Stromal cell of bone marrow (primary cell): ENCODE measurements at regions not wholly inside any gene's neighbourhood (a gene's known extent, or its start where the extent isn't known, plus 50 kb on each side); places are given as distances from the start of the nearest gene placed in this dataset.
"Not testable (repeated sequence)": the region's sequence is repeated elsewhere in the genome, so short reads cannot be mapped to it uniquely, and the experiment has no call there.

Experiments used
- DNase-seq: peaks from one replicate; pipeline ENCODE4 v3.0.0-alpha.2; 2012; ENCODE audit warnings: low read depth

- DNase-seq: no peak
Measured at GRCh38 chr14:87430214-87430613, 562.8 kb downstream of the GALC start.

DNA sequence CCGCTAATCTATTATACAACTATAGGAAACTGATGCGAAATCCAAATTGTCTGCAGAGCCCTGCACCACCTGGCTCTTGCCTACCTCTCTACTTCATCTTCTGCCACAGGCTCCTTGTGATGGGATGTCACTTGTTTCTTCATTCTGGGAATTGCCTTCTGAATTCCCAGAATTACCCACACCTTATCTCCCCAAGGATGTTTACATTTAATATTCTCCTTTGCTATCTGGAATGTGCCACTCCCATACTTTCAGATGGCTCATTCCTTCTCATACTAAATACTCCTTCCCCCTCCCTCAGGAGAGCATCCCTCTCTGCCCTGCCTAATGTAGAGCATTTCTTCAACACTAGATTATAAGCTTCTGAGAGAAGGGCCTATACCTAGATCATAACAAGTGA, 573.1 kb downstream of the GALC start:
- no peak for DNase-seq

- DNase-seq: no peak
Measured at GRCh38 chr14:87411370-87411769, 581.6 kb downstream of the GALC start.

- no peak for DNase-seq
Measured at GRCh38 chr14:87409393-87409792, 583.6 kb downstream of the GALC start.

DNA sequence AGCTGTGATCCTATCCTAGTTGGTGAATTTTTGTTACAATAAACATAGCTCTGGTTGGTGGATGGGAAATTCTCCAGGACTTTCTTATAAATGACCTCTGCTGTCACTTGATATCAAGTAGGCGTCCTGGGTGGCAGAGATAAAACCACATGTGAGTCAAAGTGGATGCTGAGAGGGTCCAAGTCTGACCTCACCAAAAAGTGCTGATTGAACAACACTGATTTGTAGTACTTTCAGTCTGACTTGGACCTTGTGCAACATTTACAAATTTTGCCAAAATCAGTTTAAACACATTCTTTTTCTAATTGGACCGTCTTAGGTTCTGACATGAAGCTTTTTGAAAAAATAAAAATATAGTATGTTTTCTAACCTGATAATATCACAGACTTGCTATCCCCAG, 585.6 kb downstream of the GALC start:
- no peak for DNase-seq

GRCh38 chr14:87405563-87405962, 587.4 kb downstream of the GALC start:
- no peak for DNase-seq

- DNase-seq: no peak
Measured at GRCh38 chr14:87397499-87397898, 595.5 kb downstream of the GALC start.

GRCh38 chr14:87391066-87391465, 601.9 kb downstream of the GALC start:
- no peak for DNase-seq

GRCh38 chr14:87388946-87389345, 604.0 kb downstream of the GALC start:
- no peak for DNase-seq

- DNase-seq: no peak
Measured at GRCh38 chr14:87387806-87388205, 605.2 kb downstream of the GALC start.

GRCh38 chr14:87386524-87386923, 606.5 kb downstream of the GALC start:
- no peak for DNase-seq

GRCh38 chr14:87380054-87380453, 612.9 kb downstream of the GALC start:
- no peak for DNase-seq

DNA sequence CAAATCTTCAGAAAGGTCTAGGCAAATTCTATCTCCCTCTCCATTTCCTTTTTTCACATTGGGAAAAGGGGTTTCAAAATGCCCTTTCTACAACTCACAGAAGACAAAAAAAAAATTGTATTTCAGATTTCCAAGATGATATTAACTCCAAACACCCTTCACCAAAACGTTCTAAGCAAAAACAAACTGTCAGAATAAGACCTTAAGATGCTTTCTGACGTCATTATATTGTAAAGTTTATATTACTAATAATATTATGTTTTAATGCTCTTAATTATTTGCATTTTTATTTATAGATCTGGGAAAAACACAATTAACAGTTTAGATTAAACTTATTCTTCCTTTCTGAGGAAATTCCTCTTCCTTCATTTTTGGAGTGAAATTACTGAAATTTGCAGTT, 624.2 kb downstream of the GALC start:
- DNase-seq: no peak

DNA sequence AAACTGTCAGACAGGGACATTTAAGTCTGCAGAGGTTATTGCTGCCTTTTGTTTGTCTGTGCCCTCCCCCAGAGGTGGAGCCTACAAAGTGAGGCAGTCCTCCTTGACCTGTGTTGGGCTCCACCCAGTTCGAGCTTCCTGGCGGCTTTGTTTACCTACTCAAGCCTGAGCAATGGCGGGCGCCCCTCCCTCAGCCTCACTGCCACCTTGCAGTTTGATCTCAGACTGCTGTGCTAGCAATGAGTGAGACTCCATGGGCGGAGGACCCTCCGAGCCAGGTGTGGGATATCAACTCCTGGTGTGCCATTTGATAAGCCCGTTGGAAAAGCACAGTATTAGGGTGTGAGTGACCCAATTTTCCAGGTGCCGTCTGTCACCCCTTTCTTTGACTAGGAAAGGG, 632.7 kb downstream of the GALC start:
- not testable (repeated sequence) for DNase-seq

GRCh38 chr14:87351007-87351406, 642.0 kb downstream of the GALC start:
- no peak for DNase-seq

GRCh38 chr14:87349921-87350320, 643.1 kb downstream of the GALC start:
- no peak for DNase-seq

GRCh38 chr14:87343652-87344051, 649.3 kb downstream of the GALC start:
- DNase-seq: no peak

- DNase-seq: peak; percentile 5
Measured at GRCh38 chr14:87334997-87335685, 657.8 kb downstream of the GALC start.

- DNase-seq: peak; percentile 9
Measured at GRCh38 chr14:87331991-87332390, 661.0 kb downstream of the GALC start.

DNA sequence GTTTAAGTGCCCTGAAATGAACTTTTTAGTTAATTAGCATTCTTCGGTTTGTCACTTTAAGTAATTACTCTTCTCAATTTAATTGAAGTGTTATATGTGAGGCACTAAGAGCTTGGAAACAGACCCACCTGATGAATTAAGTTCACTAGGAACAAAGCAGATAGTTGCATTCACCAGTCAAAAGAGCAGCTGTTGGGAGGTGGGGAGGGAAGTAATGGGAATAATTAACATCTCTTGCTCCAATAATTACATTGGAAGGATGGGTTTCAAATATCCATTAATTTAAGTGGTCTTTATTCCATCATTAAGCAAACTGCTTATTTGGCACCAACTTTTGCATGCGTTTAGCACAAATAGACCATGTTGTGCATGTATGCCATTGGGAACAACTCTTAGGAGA, 667.2 kb downstream of the GALC start:
- DNase-seq: no peak

DNA sequence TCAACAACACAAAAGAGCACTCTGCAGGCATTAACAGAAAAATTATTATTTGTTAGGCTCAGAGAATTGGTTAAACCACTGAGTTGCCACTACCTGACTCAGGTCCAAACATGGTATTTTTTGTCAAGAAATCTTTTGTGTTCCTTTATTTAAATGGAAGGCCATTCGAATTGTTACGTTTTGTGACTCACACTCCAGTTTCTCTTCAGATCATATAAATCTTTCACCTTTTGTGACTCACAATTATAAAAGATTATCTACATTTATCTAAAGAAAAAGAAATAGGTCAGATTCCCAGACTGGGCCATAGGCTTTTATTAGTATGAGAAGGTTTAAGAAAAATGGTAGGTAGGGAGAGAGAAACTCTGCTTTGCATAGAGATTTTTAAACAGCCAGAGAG, 669.8 kb downstream of the GALC start:
- no peak for DNase-seq

DNA sequence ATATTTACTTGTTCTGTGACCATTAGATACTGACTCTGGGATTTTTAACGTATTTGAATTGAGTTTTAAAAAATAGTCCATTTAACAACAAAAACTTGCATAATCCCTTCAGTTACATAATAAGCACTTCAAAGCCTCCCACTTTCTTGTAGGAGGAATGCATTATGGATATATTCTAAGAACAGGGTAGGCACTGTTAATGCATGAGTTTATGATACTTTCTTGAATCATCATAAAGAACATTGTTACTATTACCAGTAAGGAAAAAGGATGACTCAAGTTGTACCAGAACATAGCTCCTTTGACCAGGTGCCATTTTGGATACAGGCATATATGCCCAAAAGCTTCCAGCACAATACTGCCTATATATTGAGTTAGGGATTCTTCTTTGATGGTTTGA, 671.4 kb downstream of the GALC start:
- DNase-seq: no peak

- DNase-seq: no peak
Measured at GRCh38 chr14:87312894-87313205, 680.1 kb downstream of the GALC start.

DNA sequence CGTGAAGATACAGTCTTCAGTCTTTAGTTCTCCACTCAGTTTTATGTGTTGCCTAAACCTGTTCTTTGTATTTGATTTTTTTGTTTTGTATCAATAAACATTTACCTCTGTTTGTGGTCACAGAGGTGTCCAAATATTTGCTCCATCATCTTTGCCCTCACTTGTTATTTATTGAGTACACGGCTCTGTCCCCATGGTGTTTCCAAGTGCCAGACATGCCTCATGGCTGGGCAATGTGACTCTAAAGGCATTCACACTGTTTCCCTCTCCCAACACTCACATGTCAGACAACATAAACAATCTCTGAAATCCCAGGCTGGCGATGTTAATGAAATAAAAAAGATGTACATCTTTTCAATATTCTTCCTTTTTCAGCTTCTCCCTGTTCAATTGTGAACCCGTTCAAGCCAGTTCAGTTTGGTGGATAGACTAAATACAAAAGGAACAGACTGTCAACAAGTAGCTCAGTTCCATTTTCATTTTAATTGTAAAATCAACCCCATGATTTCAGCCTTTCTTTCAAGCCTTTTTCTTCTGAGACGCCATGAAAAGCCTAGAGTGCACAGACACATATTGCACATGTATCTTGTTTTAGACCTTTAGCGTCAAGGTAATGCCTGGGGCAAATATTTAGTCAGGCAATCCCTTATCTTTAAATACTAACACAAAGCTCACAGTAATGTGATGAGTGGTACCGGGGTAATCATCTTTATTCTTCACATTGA, 680.7 kb downstream of the GALC start:
- no peak for DNase-seq
